ENCODE measurements at regions not wholly inside any gene's neighbourhood (a gene's known extent, or its start where the extent isn't known, plus 50 kb on each side); places are given as distances from the start of the nearest gene placed in this dataset.
"Not testable (repeated sequence)": the region's sequence is repeated elsewhere in the genome, so short reads cannot be mapped to it uniquely, and the experiment has no call there.

DNA sequence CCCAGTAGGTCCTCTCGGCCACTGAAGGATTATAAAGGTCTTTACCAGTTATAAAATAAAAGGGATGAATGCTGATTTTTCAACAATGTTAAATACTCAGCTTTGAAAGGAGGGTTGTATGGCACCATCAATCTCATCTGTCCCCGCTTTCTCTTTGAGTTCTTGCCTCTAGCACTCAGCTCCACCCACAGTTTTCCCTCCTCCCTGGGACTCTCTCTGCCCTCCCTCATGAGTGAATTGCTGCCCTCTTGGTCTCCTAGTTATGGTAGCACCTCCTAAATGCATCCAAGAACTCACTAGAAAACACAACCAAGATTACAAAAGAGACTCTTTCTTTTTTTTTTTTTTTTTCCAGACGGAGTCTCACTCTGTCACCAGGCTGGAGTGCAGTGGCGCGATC is 91.0 kb downstream of the TEX35 start:
- Histone ChIP-seq H3K4me3 (ENCODE audit: insufficient read depth, low read depth, low read length) (no peak overlapping the region), H3K27ac (ENCODE audit: insufficient read depth, low read depth, low read length, poor library complexity, severe bottlenecking) (no peak overlapping the region), H3K4me1 (ENCODE audit: control insufficient read depth, insufficient read depth, low read length) (peaks cover 7% of the 10 kb centered on the region), H3K9me3 (ENCODE audit: control insufficient read depth, low read length) (no peaks in the 10 kb centered on the region), H3K36me3 (ENCODE audit: control insufficient read depth, insufficient read depth, low read length) (no peaks in the 10 kb centered on the region), H3K27me3 (ENCODE audit: control insufficient read depth, insufficient read depth, low read length, poor library complexity, severe bottlenecking) (no peaks in the 10 kb centered on the region)
- 84 to 93% methylated on average over 5 of the region's 5 CpGs for WGBS, 2 experiments

DNA sequence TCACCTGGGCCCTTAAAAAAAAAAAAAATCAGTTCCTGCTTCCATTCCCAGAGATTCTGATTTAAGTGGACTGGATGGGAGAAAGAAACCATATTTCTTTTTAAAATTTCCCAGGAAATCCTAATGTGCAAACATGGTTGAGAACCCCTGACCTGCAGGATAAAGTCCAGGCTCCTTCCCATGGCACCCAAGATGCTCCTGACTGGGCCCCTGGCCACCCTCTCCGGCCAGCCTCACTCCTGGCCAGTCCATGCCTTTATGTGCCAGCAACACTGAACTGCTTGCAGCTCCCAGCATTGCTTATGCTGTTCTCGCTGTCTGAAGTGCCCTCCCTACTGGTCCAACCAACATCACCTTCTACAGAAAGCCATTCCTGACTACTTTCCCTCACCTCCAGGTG is 93.9 kb downstream of the TEX35 start:
- H3K4me1 ChIP-seq (ENCODE audit: control insufficient read depth, insufficient read depth, low read length): peaks cover 7% of the 10 kb centered on the region
- H3K27ac ChIP-seq (ENCODE audit: insufficient read depth, low read depth, low read length, poor library complexity, severe bottlenecking): no peak overlapping the region
- WGBS, 2 experiments: 95 to 96% methylated on average over 2 of the region's 2 CpGs
- H3K4me3 ChIP-seq (ENCODE audit: insufficient read depth, low read depth, low read length): no peak overlapping the region
- H3K27me3 ChIP-seq (ENCODE audit: control insufficient read depth, insufficient read depth, low read length, poor library complexity, severe bottlenecking): no peaks in the 10 kb centered on the region
- H3K36me3 ChIP-seq (ENCODE audit: control insufficient read depth, insufficient read depth, low read length): no peaks in the 10 kb centered on the region
- H3K9me3 ChIP-seq (ENCODE audit: control insufficient read depth, low read length): no peaks in the 10 kb centered on the region

DNA sequence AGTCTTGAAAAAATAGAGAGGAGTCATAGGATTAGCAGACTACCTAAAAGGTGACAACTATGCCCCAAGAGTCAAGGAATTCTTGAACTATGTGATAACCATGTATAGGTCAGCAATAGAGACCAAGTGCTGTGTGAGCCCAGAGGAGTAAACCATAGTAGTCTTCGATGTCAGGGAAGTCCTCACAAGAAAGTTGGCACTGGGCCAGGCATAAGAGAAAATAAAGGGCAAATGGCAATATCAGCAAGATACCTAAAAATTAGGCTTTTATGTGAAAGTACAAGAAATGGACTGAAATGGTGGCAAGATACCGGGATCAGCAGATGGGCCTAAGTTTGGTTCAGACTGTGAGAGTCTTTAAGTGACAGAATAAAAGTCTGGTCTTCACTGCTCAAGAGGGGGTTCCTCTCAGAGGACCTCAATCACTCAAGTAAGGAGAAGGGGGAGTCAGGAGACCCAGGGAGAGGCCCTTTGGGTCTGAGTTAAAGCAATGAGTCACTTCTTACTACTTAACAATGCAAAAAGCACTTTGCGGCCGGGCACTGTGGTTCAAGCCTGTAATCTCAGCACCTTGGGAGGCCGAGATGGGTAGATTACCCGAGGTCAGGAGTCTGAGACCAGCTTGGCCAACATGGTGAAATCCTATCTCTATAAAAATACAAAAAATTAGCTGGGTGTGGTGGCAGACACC is 95.0 kb downstream of the TEX35 start:
- Histone ChIP-seq H3K4me3 (ENCODE audit: insufficient read depth, low read depth, low read length) (no peak overlapping the region), H3K27ac (ENCODE audit: insufficient read depth, low read depth, low read length, poor library complexity, severe bottlenecking) (no peak overlapping the region)
- 92 to 93% methylated on average over 6 of the region's 6 CpGs for WGBS, 2 experiments

DNA sequence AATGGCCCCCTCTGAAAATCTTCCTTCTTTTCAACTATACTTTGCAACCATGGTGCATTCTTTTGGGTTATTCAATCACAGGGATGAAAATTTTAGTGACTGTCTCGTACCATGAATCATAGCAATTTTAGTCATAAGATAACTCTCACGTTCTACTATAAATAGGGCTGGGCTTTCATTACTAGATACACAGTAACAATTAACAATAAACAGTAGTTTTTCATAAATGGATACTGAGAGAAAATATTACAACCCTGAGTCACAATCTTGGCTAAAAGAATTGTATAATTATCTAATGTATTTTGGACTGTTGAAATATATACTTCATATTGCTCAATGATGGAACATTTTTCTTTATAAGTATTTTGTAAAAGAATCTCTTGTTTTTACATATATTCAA is 96.1 kb downstream of the TEX35 start:
- Histone ChIP-seq H3K36me3 (ENCODE audit: control insufficient read depth, insufficient read depth, low read length) (no peaks in the 10 kb centered on the region), H3K4me1 (ENCODE audit: control insufficient read depth, insufficient read depth, low read length) (peaks cover 7% of the 10 kb centered on the region), H3K9me3 (ENCODE audit: control insufficient read depth, low read length) (no peaks in the 10 kb centered on the region), H3K27me3 (ENCODE audit: control insufficient read depth, insufficient read depth, low read length, poor library complexity, severe bottlenecking) (no peaks in the 10 kb centered on the region), H3K4me3 (ENCODE audit: insufficient read depth, low read depth, low read length) (no peak overlapping the region), H3K27ac (ENCODE audit: insufficient read depth, low read depth, low read length, poor library complexity, severe bottlenecking) (no peak overlapping the region)
- WGBS, 2 experiments: 100% methylated on average over 1 to 2 of the region's 2 CpGs

More for the DNA sequence above, 95.0 kb downstream of the TEX35 start:
- Histone ChIP-seq H3K9me3 (ENCODE audit: control insufficient read depth, low read length) (no peaks in the 10 kb centered on the region), H3K4me1 (ENCODE audit: control insufficient read depth, insufficient read depth, low read length) (peaks cover 7% of the 10 kb centered on the region), H3K27me3 (ENCODE audit: control insufficient read depth, insufficient read depth, low read length, poor library complexity, severe bottlenecking) (no peaks in the 10 kb centered on the region), H3K36me3 (ENCODE audit: control insufficient read depth, insufficient read depth, low read length) (no peaks in the 10 kb centered on the region)

DNA sequence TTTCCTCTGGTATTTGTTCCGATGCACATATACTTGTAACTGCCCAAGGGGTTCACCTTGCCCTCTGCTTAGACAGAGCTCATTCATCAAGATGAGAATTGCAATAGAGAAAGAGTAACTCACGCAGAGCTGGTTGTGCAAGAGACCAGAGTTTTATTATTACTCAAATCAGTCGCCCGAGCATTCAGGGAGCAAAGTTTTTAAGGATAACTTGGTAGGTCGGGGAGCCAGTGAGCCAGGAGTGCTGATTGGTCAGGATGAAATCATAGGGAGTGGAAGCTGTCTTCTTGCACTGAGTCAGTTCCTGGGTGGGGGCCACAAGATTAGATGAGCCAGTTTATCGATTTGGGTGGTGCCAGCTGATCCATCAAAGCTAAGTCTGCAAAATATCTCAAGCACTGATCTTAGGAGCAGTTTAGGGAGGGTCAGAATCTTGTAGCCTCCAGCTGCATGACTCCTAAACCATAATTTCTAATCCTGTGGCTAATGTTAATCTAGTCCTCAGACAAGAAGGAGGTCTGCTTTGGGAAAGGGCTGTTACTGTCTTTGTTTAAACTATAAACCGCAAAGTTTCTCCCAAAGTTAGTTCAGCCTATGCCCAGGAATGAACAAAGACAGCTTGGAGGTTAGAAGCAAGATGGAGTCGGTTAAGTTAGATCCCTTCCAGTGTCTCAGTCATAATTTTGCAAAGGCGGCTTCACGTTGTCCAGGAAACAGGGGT is 97.9 kb downstream of the TEX35 start:
- H3K4me3 ChIP-seq (ENCODE audit: insufficient read depth, low read depth, low read length); H3K9me3 ChIP-seq (ENCODE audit: control insufficient read depth, low read length); H3K36me3 ChIP-seq (ENCODE audit: control insufficient read depth, insufficient read depth, low read length); H3K27ac ChIP-seq (ENCODE audit: insufficient read depth, low read depth, low read length, poor library complexity, severe bottlenecking); H3K4me1 ChIP-seq (ENCODE audit: control insufficient read depth, insufficient read depth, low read length); H3K27me3 ChIP-seq (ENCODE audit: control insufficient read depth, insufficient read depth, low read length, poor library complexity, severe bottlenecking): not testable (repeated sequence)
- 87 to 89% methylated on average over 10 of the region's 10 CpGs for WGBS, 2 experiments

DNA sequence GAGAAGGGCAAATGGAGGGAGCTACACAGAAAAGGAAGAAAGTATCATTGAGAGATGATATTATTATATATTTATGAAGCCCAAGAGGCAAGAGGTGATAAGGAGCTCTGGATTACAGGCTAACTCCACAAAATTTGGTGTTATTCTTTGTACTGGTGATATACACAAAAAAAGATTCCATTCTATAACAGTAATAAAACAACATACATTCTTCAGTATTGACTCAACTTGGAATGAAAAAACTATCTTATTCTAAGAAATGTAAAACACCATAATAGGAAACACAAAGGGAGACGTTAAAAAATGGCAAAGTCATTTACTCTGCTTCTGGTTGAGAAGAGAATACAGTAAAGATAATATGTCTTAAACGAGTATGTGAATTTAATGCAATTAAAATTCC is 99.4 kb downstream of the TEX35 start:
- Histone ChIP-seq H3K4me3 (ENCODE audit: insufficient read depth, low read depth, low read length) (no peak overlapping the region), H3K36me3 (ENCODE audit: control insufficient read depth, insufficient read depth, low read length) (no peaks in the 10 kb centered on the region), H3K9me3 (ENCODE audit: control insufficient read depth, low read length) (no peaks in the 10 kb centered on the region), H3K27ac (ENCODE audit: insufficient read depth, low read depth, low read length, poor library complexity, severe bottlenecking) (no peak overlapping the region), H3K27me3 (ENCODE audit: control insufficient read depth, insufficient read depth, low read length, poor library complexity, severe bottlenecking) (no peaks in the 10 kb centered on the region), H3K4me1 (ENCODE audit: control insufficient read depth, insufficient read depth, low read length) (no peaks in the 10 kb centered on the region)
- WGBS, 2 experiments: no CpG with 5 or more reads among the region's 2 CpGs

DNA sequence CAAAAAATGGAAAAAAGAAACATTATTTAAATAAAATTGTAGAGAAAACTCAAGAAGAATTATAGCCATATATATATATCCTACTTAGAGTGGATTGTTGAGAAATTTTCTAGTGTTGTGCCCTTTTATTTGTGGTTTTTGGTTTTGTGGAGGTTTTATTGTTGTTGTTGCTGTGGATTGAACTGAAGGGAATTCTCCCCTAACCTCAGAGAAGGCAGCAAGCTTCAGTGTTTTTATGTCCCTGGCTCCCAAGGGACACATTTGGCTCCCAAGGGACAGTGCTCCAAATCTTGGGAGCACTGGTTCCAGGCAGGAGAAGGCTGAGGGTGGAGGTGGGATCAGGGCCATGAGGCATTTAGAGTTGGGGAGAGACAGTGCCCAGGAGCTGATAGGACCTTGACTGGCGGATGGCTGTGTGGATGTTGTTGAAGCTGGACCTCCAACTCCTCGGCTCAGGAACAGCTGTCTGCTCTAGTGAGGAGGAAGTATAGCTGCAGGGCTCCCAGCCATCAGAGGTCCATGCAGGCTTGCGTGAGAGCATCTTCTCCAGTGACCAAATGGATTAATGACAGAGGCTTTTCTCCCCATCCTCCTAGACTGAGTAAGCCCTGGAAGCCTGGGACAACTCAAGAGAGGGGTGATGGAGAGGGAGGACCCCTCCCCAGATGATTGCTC is 100.5 kb downstream of the TEX35 start:
- Histone ChIP-seq H3K4me3 (ENCODE audit: insufficient read depth, low read depth, low read length) (no peak overlapping the region), H3K4me1 (ENCODE audit: control insufficient read depth, insufficient read depth, low read length) (no peaks in the 10 kb centered on the region), H3K27ac (ENCODE audit: insufficient read depth, low read depth, low read length, poor library complexity, severe bottlenecking) (no peak overlapping the region), H3K27me3 (ENCODE audit: control insufficient read depth, insufficient read depth, low read length, poor library complexity, severe bottlenecking) (no peaks in the 10 kb centered on the region), H3K9me3 (ENCODE audit: control insufficient read depth, low read length) (no peaks in the 10 kb centered on the region), H3K36me3 (ENCODE audit: control insufficient read depth, insufficient read depth, low read length) (no peaks in the 10 kb centered on the region)
- WGBS, 2 experiments: 94 to 95% methylated on average over 3 of the region's 3 CpGs

DNA sequence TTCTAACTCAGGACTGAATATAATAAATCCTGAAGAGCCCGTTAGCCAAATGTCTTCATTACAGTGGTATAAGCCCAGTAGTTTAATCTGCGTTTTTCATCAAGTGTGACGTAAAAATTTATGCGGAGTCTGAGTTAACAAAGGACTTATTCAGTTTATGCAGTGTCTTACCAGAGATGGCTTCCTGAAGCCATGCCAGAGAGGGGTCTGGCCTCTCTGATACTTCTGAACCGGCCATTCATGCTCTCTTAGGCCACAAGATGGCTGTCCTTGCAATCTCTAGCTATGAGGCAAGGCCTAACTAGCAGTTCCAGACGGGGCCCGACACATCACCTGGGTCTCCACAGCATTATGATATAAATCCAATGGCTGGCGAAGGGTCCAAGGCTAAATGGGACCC is 101.4 kb downstream of the TEX35 start:
- no peaks in the 10 kb centered on the region for H3K4me1 ChIP-seq (ENCODE audit: control insufficient read depth, insufficient read depth, low read length)
- WGBS, 2 experiments: 95% methylated on average over 8 of the region's 8 CpGs
- H3K36me3 ChIP-seq (ENCODE audit: control insufficient read depth, insufficient read depth, low read length): no peaks in the 10 kb centered on the region
- H3K27ac ChIP-seq (ENCODE audit: insufficient read depth, low read depth, low read length, poor library complexity, severe bottlenecking): no peak overlapping the region
- no peaks in the 10 kb centered on the region for H3K27me3 ChIP-seq (ENCODE audit: control insufficient read depth, insufficient read depth, low read length, poor library complexity, severe bottlenecking)
- no peak overlapping the region for H3K4me3 ChIP-seq (ENCODE audit: insufficient read depth, low read depth, low read length)
- H3K9me3 ChIP-seq (ENCODE audit: control insufficient read depth, low read length): no peaks in the 10 kb centered on the region

DNA sequence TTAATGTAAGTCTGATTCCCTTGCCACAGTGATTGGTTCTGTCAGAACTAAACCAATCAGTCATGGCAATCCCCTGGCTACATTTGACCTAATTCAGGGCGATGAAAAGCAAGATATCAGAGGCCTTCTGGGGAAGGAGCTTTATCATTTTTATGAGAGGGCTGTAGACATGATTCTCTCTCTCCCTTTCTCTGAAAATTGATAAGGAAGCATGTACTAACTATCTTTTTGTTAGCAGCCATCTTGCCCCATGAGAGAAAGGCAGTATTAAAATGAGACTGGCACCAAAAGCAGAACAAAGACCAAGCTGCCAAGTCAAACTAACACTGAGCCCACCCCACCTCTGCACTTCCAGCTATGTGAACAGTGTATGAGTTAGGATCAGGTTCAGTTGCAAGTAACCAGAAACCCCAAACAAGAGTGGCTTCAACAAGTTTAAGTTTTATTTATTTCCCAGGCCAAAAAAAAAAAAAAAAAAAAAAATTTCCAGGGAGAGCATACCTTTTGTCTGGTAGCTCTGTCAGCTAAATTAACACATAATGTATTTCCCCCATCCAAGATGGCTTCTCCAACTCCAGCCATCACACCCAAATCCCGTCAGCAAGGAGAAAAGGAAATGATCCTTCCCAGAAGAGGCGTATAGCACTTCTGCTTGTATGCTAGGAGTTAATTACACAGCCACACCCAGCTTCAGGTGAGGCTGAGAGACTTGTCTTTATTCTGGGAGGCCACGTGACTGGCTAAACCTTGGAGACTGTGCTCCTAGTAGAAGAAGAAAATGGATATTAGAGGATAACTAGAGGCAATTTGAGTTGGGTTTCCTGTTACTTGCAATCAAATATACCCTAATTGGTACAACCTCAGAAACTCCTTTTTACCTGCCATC is 105.8 kb upstream of the RALGPS2 start:
- no peak overlapping the region for H3K4me3 ChIP-seq (ENCODE audit: insufficient read depth, low read depth, low read length)
- H3K36me3 ChIP-seq (ENCODE audit: control insufficient read depth, insufficient read depth, low read length): no peaks in the 10 kb centered on the region
- 93% methylated on average over 3 to 4 of the region's 4 CpGs for WGBS, 2 experiments
- H3K9me3 ChIP-seq (ENCODE audit: control insufficient read depth, low read length): no peaks in the 10 kb centered on the region
- no peak overlapping the region for H3K27ac ChIP-seq (ENCODE audit: insufficient read depth, low read depth, low read length, poor library complexity, severe bottlenecking)
- no peaks in the 10 kb centered on the region for H3K4me1 ChIP-seq (ENCODE audit: control insufficient read depth, insufficient read depth, low read length)
- H3K27me3 ChIP-seq (ENCODE audit: control insufficient read depth, insufficient read depth, low read length, poor library complexity, severe bottlenecking): no peaks in the 10 kb centered on the region
